ENCODE measurements at regions not wholly inside any gene's neighbourhood (a gene's known extent, or its start where the extent isn't known, plus 50 kb on each side); places are given as distances from the start of the nearest gene placed in this dataset.

- TF ChIP-seq CTCF (conservative IDR thresholded peaks at IDR 0.05; ENCODE audit: low read depth, low read length) (no peak), EZH2 (IDR thresholded peaks at IDR 0.05; ENCODE audit: borderline replicate concordance, low read depth, low read length, poor library complexity, severe bottlenecking) (no peak)
Measured at GRCh38 chr1:98164509-98164908, 243.7 kb upstream of the DPYD start.

Data from A673 (cell line).